ENCODE measurements at regions not wholly inside any gene's neighbourhood (a gene's known extent, or its start where the extent isn't known, plus 50 kb on each side); places are given as distances from the start of the nearest gene placed in this dataset.
"Not testable (repeated sequence)": the region's sequence is repeated elsewhere in the genome, so short reads cannot be mapped to it uniquely, and the experiment has no call there.

DNA sequence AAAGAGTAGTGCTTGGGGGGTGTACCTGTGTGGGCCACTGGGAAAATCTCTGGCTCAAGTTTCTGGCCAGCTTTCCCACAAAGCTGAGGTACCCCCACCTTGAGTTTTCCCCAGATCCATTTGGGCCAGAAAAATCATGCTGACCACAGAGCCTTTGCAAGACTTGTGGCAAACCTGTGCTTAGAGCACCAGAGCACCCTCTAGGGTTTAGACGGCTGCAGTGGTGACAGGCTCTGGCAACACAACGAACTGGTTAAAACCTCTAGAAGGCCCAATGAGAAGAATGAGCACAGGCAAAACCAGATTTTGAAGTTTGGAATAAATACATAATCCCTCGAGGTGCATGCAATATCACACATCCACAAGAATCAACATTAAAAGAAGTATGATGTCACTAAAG lies 290.7 kb upstream of the FOLH1 start:
- intact Hi-C loops (cut with micrococcal nuclease), result no loop called here
- no peaks in the 10 kb centered on the region for H3K27me3 Mint-ChIP-seq (ENCODE audit: low read depth)
- H3K27ac Mint-ChIP-seq, result no peak overlapping the region
- H3K36me3 Mint-ChIP-seq (ENCODE audit: low read depth), result no peaks in the 10 kb centered on the region
- H3K9me3 Mint-ChIP-seq, result peaks cover 5% of the 10 kb centered on the region
- no peak for DNase-seq
- CTCF ChIA-PET, result no interaction called here
- no peak overlapping the region for H3K4me3 Mint-ChIP-seq
- H3K4me1 Mint-ChIP-seq (ENCODE audit: low read depth), result no peaks in the 10 kb centered on the region

DNA sequence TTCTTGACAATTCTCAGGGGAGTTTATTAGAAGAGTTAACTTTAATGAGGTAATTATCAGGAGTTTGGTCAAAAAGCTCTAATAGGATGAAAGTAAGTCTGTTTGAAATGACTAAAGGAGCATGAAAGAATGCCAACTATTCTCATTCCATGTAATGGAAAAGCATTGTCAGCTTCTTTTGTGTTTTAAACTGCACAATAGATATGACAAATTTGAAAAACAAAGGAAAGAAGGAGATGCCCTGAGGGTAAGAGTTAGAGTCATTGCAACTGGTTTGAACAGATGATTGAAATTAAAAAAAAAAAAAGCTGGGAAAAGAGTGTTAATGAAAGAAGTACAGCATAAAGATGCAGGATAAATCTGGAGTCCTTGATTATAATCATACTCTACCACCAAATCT lies 296.8 kb upstream of the FOLH1 start:
- no peak overlapping the region for H3K4me3 Mint-ChIP-seq
- no peaks in the 10 kb centered on the region for H3K36me3 Mint-ChIP-seq (ENCODE audit: low read depth)
- CTCF ChIA-PET, result no interaction called here
- no peaks in the 10 kb centered on the region for H3K27me3 Mint-ChIP-seq (ENCODE audit: low read depth)
- no peak overlapping the region for H3K27ac Mint-ChIP-seq
- H3K9me3 Mint-ChIP-seq, result peaks cover 7% of the 10 kb centered on the region
- no peaks in the 10 kb centered on the region for H3K4me1 Mint-ChIP-seq (ENCODE audit: low read depth)
- DNase-seq, result no peak
- intact Hi-C loops (cut with micrococcal nuclease), result no loop called here

DNA sequence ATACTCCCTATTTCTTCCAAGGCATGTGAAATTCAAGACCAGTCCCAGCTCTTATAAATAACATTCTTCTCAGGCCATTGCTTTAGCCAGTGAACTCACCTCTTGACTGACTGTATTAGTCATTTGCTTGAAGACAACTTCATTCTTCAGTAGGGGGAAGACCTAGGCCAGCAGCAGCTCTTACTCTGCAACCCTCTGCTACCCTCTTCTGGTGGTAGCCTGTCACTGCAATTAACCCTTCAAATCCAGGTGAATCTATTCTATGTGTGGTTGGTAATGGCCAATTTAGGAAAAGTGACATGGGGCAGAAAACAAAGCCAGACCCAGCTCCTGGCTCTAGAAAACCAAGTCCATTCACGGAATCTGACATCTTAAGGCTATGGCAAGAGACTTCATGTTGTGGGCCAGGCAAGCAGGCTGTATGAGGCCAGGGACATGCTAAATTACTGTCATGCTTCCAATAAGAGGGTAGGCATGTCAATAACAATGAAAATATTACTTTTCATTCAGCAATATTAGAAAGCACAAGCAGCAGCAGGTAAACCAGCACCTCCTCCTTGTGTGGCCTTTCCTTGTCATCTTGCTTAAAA lies 317.9 kb upstream of the FOLH1 start:
- H3K9me3 Mint-ChIP-seq; CTCF ChIA-PET; H3K27me3 Mint-ChIP-seq (ENCODE audit: low read depth); H3K27ac Mint-ChIP-seq; DNase-seq; H3K36me3 Mint-ChIP-seq (ENCODE audit: low read depth); H3K4me1 Mint-ChIP-seq (ENCODE audit: low read depth); H3K4me3 Mint-ChIP-seq: not testable (repeated sequence)
- intact Hi-C loops (cut with micrococcal nuclease), result loop anchor here (1.0 to 5.0 kb wide), 2 partner anchors 1219 to 1354 kb away; no protein-coding TSS in a partner anchor

DNA sequence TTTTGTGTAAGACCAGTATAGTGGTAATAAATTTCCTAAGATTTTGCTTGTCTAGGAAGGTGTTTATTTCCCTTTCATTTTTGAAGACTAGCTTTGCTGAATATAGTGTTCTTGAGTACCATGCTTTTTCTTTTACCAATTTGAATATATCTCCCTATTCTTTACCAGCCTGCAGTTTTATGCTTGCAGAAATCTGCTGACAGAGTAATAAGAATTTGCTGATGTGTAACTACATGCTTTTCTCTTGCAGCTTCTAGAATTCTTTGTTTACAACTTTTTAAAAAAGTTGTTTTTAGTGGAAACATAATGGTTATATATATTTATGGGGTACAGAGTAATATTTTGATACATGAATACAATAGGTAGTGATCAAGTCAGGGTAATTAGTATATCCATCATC lies 324.8 kb upstream of the FOLH1 start:
- no peaks in the 10 kb centered on the region for H3K36me3 Mint-ChIP-seq (ENCODE audit: low read depth)
- no peaks in the 10 kb centered on the region for H3K4me1 Mint-ChIP-seq (ENCODE audit: low read depth)
- H3K27me3 Mint-ChIP-seq (ENCODE audit: low read depth), result no peaks in the 10 kb centered on the region
- no peak overlapping the region for H3K27ac Mint-ChIP-seq
- intact Hi-C loops (cut with micrococcal nuclease), result no loop called here
- CTCF ChIA-PET, result no interaction called here
- H3K9me3 Mint-ChIP-seq, result peaks cover 15% of the 10 kb centered on the region
- no peak for DNase-seq
- no peak overlapping the region for H3K4me3 Mint-ChIP-seq

DNA sequence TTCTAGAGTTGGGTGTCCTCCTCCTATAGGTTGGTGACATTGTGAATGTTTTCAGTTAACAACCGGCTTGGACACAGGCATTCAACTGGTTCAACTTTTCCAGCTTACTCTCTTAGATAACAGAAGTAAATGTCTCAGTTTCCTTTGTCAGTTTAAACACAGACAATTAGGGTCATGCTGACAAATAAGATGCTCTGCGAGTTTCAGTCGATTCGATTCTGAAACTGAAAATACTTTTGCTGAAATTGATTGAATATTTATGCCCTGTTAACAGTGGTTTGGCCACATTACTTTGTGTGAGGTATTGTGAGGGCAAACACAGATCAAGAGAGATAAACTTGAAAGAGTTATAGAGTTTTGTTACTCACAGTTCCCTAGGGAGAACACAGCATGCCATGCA lies 330.5 kb upstream of the FOLH1 start:
- CTCF ChIA-PET; H3K27me3 Mint-ChIP-seq (ENCODE audit: low read depth): not testable (repeated sequence)

DNA sequence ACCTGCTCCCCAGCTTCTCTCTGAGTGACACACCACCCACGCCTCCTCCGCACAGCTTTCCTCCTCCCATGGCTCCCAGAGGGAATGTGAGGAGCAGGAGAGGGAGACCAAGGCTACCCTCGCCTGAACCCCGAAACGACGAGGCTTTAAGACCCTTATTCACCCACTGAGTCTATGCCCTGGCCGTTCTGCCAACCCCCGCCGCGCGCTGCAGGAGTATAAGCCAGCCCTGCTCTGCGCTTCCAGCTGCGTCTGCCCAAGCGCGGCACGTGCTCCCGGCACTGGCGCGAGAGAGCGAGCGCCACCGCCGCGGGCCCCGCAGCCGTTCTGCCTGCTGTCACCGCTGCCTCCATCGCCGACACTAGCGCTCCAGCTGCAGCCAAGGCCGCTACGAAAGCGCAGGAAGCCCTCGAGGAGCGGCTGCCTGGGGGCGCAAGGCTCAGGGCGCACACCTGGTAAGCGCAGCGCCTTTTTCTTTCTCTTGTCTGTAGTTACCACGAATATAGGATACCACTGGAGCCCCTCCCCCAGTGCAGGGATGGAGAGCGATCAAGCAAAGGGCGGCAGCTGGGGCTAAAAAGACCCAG lies 350.0 kb upstream of the FOLH1 start:
- intact Hi-C loops (cut with micrococcal nuclease); CTCF ChIA-PET; H3K36me3 Mint-ChIP-seq (ENCODE audit: low read depth); DNase-seq; H3K9me3 Mint-ChIP-seq; H3K27ac Mint-ChIP-seq; H3K4me3 Mint-ChIP-seq; H3K4me1 Mint-ChIP-seq (ENCODE audit: low read depth): not testable (repeated sequence)
- peaks cover 18% of the 10 kb centered on the region for H3K27me3 Mint-ChIP-seq (ENCODE audit: low read depth)

More for the DNA sequence above, 330.5 kb upstream of the FOLH1 start:
- intact Hi-C loops (cut with micrococcal nuclease); H3K4me3 Mint-ChIP-seq; H3K4me1 Mint-ChIP-seq (ENCODE audit: low read depth); H3K9me3 Mint-ChIP-seq; H3K36me3 Mint-ChIP-seq (ENCODE audit: low read depth); H3K27ac Mint-ChIP-seq; DNase-seq: not testable (repeated sequence)

DNA sequence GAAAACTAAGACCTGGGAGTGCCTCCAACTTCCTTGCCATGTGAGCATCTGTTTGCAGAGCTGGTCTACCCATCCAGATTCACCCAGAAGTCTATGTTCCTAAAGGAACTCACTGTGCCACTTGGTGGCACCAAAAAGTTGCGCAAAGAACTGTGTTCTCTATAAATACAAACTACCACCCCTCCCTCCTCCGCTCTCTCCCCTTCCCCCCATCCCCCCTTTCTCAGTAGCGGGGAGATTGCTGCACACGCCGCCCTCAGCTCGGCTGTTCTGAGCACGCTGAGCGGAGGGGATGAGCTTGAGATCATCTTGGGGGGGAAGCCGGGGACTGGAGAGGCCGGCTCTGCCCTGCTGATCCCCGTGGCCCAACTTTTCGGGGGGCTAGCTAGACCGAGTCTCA lies 352.2 kb upstream of the FOLH1 start:
- intact Hi-C loops (cut with micrococcal nuclease); H3K27ac Mint-ChIP-seq; H3K9me3 Mint-ChIP-seq; H3K4me1 Mint-ChIP-seq (ENCODE audit: low read depth); CTCF ChIA-PET; H3K36me3 Mint-ChIP-seq (ENCODE audit: low read depth); DNase-seq; H3K4me3 Mint-ChIP-seq: not testable (repeated sequence)
- peaks cover 18% of the 10 kb centered on the region for H3K27me3 Mint-ChIP-seq (ENCODE audit: low read depth)

DNA sequence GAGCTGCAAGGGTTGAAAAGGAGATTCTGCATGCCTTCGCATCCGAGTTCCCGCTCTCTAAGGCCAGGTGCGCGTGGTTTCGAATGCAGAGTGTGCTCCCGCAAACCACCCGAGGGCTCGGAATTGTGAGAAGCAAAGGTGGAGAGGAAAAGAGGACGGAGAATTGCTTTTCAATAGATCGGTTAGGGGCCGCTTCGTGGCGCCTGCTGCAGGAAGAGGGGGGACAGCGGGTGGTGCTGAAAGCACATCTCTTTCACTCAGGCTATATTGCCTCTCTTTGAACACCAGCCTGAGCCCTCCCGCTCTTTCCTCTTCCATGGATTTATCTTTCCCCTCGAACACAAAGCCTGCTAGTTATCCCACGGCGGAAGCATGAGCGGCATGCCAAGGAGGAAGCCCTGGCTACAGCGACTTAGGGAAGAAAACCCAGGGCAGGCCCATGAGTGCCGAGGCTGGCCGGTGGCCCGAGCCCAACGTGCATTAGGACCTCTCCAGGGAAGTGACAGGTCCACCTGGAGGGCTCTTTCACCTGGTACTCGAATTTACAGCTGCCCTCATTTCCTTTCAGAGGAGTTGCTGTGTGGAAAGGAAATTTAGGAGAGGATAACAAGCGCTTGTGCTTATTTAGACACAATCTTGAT lies 353.0 kb upstream of the FOLH1 start:
- intact Hi-C loops (cut with micrococcal nuclease); H3K4me1 Mint-ChIP-seq (ENCODE audit: low read depth); H3K36me3 Mint-ChIP-seq (ENCODE audit: low read depth); CTCF ChIA-PET; H3K27ac Mint-ChIP-seq; H3K9me3 Mint-ChIP-seq; H3K4me3 Mint-ChIP-seq; DNase-seq: not testable (repeated sequence)
- H3K27me3 Mint-ChIP-seq (ENCODE audit: low read depth), result peaks cover 18% of the 10 kb centered on the region

DNA sequence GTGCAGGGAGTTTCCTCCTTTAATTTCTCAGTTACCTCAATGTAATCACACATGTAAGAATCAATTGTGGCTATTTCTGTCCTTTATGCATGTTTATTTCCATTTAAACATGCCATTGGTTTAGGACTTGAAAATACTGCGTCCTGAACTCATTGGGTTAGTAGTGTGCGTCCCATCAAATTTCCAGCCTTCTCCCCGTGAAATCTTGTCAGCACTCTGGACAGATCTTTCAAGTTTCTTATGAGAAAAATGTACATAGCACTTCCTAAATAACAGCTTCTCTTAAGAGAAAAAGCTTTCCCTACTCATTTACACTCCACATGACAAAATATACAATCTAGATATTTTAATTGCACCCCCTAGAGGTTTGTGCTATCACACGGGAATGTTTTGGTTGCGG lies 353.9 kb upstream of the FOLH1 start:
- CTCF ChIA-PET; H3K4me1 Mint-ChIP-seq (ENCODE audit: low read depth); H3K4me3 Mint-ChIP-seq; H3K27ac Mint-ChIP-seq; H3K9me3 Mint-ChIP-seq; DNase-seq; intact Hi-C loops (cut with micrococcal nuclease); H3K36me3 Mint-ChIP-seq (ENCODE audit: low read depth): not testable (repeated sequence)
- H3K27me3 Mint-ChIP-seq (ENCODE audit: low read depth), result peaks cover 18% of the 10 kb centered on the region

DNA sequence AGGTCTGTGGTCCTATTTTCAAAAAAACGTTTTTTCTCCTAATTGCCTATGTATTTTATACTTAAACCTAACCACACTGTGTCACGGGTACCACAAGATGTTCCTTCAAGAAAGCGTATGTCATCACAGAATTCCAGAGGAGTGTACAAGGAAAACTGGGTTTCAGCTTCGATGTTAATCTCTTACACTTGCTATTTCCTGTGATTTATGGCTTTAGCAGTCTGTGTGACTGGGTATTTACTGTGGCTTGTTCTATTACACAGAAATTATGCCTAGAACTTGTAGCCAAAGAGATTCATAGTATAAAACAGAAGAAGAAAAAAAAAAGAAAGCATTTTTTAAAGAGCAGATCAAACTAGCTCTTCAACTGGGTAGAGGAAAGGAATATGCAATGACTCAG lies 371.1 kb upstream of the FOLH1 start:
- H3K9me3 Mint-ChIP-seq; intact Hi-C loops (cut with micrococcal nuclease): not testable (repeated sequence)

DNA sequence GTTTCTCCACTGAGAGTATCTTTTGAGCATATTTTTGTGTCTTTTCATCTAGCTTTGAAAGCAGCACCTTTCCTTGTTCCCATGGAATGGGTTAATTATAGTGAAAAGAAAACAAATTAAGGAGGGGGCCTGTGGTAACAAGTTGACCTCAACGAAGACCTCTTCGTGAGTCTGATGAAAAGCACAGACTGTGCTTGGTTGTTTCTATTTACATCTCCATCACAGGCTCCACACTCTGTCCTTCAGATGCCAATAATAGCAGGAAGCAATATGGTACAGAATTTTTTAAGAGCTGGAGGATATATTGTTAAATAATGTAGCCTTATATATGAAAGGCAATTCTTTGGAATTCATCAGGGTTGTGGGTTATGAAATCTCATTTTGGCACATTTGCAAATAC lies 366.7 kb upstream of the OR4C13 start:
- CTCF ChIA-PET; DNase-seq; H3K4me3 Mint-ChIP-seq; intact Hi-C loops (cut with micrococcal nuclease); H3K4me1 Mint-ChIP-seq (ENCODE audit: low read depth); H3K9me3 Mint-ChIP-seq; H3K27me3 Mint-ChIP-seq (ENCODE audit: low read depth); H3K36me3 Mint-ChIP-seq (ENCODE audit: low read depth); H3K27ac Mint-ChIP-seq: not testable (repeated sequence)

More for the DNA sequence above, 371.1 kb upstream of the FOLH1 start:
- H3K36me3 Mint-ChIP-seq (ENCODE audit: low read depth); H3K4me3 Mint-ChIP-seq; H3K27me3 Mint-ChIP-seq (ENCODE audit: low read depth); H3K27ac Mint-ChIP-seq; DNase-seq; CTCF ChIA-PET; H3K4me1 Mint-ChIP-seq (ENCODE audit: low read depth): not testable (repeated sequence)

DNA sequence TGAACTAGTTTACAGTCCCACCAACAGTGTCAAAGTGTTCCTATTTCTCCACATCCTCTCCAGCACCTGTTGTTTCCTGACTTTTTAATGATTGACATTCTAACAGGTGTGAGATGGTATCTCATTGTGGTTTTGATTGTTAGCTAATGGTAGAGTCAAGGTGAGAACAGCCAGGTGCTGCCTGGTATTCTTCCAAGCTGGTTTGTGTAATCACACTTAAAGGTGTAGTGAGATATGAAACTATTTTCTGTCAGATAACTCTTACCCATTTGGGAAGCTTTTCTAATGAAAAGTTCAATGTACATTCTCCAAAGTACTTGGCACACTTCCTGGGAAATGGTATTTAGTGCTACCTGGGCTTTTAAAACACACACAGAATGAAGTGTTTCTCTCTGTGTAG lies 343.3 kb upstream of the OR4C13 start:
- CTCF ChIA-PET, result not testable (repeated sequence)

DNA sequence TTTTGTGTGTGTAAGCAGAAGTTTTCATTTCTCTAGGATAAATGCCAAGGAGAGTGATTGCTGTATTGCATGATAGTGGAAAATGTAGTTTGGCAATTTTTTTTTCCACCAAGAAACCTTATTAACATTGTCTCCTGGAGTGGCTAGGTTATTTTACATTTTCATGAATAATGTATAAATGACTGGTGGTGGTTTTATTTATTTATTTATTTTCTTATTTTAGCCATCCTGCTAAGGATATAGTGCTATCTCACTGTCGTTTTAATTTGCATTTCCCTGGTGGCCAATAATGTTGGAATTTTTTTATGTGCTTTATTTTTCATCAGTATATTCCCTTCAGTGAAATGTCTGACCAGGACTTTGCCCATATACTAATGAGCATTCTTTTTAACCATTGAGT lies 328.3 kb upstream of the OR4C13 start:
- H3K9me3 Mint-ChIP-seq; H3K27ac Mint-ChIP-seq; CTCF ChIA-PET; H3K36me3 Mint-ChIP-seq (ENCODE audit: low read depth); H3K4me1 Mint-ChIP-seq (ENCODE audit: low read depth); H3K4me3 Mint-ChIP-seq; intact Hi-C loops (cut with micrococcal nuclease); DNase-seq; H3K27me3 Mint-ChIP-seq (ENCODE audit: low read depth): not testable (repeated sequence)

More for the DNA sequence above, 343.3 kb upstream of the OR4C13 start:
- H3K4me3 Mint-ChIP-seq; H3K4me1 Mint-ChIP-seq (ENCODE audit: low read depth); DNase-seq; intact Hi-C loops (cut with micrococcal nuclease); H3K9me3 Mint-ChIP-seq; H3K27ac Mint-ChIP-seq; H3K36me3 Mint-ChIP-seq (ENCODE audit: low read depth); H3K27me3 Mint-ChIP-seq (ENCODE audit: low read depth): not testable (repeated sequence)
